ENCODE measurements at regions not wholly inside any gene's neighbourhood (a gene's known extent, or its start where the extent isn't known, plus 50 kb on each side); places are given as distances from the start of the nearest gene placed in this dataset.

GRCh38 chr7:85638394-85638793 lies 451.5 kb upstream of the SEMA3D start:
- DNase-seq (ENCODE audit: low spot score): no peak
- no peak for TF ChIP-seq CTCF (IDR thresholded peaks at IDR 0.05)
- ATAC-seq (ENCODE audit: low FRiP score): no peak

GRCh38 chr7:85634951-85635350 lies 448.1 kb upstream of the SEMA3D start:
- DNase-seq (ENCODE audit: low spot score) (no peak), ATAC-seq (ENCODE audit: low FRiP score) (no peak)
- no peak for TF ChIP-seq CTCF (IDR thresholded peaks at IDR 0.05)

GRCh38 chr7:85630904-85631600 lies 444.2 kb upstream of the SEMA3D start:
- ATAC-seq (ENCODE audit: low FRiP score) (no peak), DNase-seq (ENCODE audit: low spot score) (no peak)
- TF ChIP-seq CTCF (IDR thresholded peaks at IDR 0.05): no peak

GRCh38 chr7:85627791-85628586 lies 441.1 kb upstream of the SEMA3D start:
- no peak for TF ChIP-seq CTCF (IDR thresholded peaks at IDR 0.05)
- DNase-seq (ENCODE audit: low spot score) (no peak), ATAC-seq (ENCODE audit: low FRiP score) (no peak)

GRCh38 chr7:85622059-85622458 lies 435.2 kb upstream of the SEMA3D start:
- ATAC-seq (ENCODE audit: low FRiP score): no peak

GRCh38 chr7:85620936-85621685 lies 434.3 kb upstream of the SEMA3D start:
- no peak for TF ChIP-seq CTCF (IDR thresholded peaks at IDR 0.05)
- DNase-seq (ENCODE audit: low spot score) (no peak), ATAC-seq (ENCODE audit: low FRiP score) (no peak)

More at GRCh38 chr7:85622059-85622458, 435.2 kb upstream of the SEMA3D start:
- no peak for DNase-seq (ENCODE audit: low spot score)
- TF ChIP-seq CTCF (IDR thresholded peaks at IDR 0.05): no peak
